NCI-H2029 treated with DMSO at 0.1 percent for 48 hours (cell line): ENCODE measurements at regions not wholly inside any gene's neighbourhood (a gene's known extent, or its start where the extent isn't known, plus 50 kb on each side); places are given as distances from the start of the nearest gene placed in this dataset.
"Not testable (repeated sequence)": the region's sequence is repeated elsewhere in the genome, so short reads cannot be mapped to it uniquely, and the experiment has no call there.

ENCODE experiments used
- DNase-seq: peaks from one replicate; lab custom pipeline; 2025; lab: John Stamatoyannopoulos, UW

DNA sequence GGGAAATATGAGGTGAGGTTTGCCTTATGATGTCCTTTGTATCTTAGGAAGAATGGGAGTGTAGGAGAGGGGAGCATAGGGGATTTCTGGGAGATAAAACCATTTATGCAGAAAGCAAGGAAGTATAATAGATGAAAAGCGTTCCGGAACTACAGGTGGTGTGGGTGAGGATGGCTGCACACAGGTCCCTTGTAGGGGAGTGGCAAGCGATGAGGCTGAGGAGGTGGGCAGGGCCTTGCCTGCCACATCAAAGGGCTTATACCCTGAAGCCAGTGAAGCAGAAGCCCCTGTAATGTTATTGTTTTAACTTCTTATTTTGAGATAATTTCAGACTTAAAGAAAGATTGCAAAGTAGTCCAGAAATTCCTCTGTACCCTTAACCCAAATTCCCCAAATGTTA lies 107.3 kb upstream of the IKBKE start:
- not testable (repeated sequence) for DNase-seq

GRCh38 chr1:206365271-206365670 lies 105.0 kb upstream of the IKBKE start:
- DNase-seq: not testable (repeated sequence)

DNA sequence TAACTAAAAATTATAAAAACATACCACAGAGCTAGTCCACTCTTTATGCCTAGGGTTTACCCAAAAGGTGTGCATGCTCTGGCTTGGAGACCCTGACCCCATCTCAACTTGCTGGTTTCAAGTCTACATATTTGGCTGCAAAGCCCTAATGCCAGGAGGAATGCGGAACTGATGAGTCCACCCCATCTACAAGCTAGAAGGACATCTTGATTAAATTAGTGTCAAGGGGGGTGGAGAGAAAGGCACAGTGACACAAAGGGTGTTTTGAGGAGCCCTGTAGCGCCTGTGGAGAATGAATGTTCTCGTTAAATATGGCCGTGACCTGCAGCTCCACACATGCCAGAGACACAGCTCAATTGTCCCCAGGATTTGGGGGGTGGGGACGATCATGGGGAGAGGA lies 104.1 kb upstream of the IKBKE start:
- DNase-seq: not testable (repeated sequence)

GRCh38 chr1:206366772-206367171 lies 103.5 kb upstream of the IKBKE start:
- DNase-seq: not testable (repeated sequence)

DNA sequence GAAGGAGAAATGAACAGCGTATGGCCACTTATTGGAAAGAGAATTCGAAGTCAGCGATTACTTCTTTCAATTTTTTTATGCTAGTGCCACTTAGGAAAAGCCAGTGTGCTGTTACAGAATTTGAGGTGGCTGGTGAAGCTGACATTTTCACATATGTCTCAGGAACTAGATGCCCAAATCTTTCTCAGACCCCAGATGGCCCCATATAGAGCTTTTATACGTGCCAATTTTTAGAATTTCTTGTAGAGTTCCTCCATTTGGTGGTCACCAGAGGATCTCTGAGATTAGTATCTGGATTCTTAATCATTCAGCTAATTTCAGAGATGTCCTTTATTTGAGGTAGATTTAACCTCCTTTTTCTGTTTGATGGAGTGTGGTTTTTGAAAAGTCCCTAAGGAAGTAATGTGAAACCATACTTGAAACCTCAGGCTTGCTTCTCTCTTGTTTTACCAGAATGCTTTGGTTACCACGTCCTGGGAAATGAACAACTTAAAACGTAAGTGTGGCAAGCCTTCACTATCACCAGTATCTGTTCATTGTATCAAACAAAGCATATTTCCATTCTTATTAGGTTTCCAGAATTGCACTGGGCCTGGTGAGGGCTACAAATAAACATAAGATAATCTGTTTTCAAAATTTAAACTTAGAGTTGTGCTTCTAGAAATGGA lies 102.2 kb upstream of the IKBKE start:
- DNase-seq: not testable (repeated sequence)

DNA sequence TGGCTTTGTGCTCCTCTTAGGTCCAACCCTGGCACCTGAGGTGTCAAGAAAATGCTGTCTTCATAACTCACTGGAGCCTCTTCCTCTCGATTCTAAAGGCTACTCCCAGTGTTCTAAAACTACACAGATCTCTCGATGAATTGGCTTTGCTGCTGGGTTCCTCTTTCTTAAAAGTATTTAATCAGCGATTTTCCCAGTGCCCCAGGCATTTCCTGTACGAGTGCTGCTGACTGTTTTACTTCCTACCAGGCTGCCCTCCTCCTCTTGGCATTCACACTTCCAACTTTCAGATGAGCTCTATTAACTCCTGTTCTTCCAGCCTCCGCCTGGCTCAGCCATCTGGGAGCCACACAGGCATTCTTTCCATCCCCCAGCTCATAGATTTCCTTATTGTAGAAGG lies 95.6 kb upstream of the IKBKE start:
- DNase-seq: not testable (repeated sequence)

DNA sequence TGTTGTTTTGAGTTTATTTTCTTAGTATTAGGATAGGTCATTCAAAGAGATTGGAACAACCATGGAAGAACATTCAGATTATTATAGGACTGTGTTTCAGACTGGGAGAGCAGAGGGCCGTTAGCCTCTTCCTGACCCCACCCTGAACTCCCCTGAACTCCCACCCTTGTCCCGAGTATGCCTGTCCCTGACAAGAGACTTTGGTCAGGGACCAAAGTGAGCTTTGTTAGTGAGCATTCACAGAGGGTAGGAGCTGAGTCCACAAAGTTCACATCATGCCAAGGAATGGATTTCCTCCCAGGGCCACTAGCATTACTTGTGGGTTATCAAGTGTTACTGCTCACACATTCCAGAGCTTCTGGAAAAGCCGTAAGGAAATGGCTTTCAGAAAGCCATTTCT lies 94.7 kb upstream of the IKBKE start:
- not testable (repeated sequence) for DNase-seq

DNA sequence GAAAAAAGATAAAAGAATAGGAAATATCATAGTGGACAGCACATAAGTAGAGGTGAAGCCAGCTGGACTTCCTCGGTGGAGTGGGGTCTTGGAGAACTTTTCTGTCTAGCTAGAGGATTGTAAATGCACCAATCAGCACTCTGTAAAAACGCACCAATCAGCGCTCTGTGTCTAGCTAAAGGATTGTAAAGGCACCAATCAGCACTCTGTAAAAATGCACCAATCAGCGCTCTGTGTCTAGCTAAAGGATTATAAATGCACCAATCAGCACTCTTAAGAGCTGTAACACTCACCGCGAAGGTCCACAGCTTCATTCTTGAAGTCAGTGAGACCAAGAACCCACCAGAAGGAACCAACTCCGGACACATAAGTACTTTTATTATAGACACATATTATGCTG lies 91.8 kb upstream of the IKBKE start:
- not testable (repeated sequence) for DNase-seq

GRCh38 chr1:206379245-206379644 lies 91.0 kb upstream of the IKBKE start:
- not testable (repeated sequence) for DNase-seq

- not testable (repeated sequence) for DNase-seq
These were observed 90.0 kb upstream of the IKBKE start for GRCh38 chr1:206380163-206380790.

GRCh38 chr1:206380791-206381610 lies 89.3 kb upstream of the IKBKE start:
- DNase-seq: peak; percentile 19

DNA sequence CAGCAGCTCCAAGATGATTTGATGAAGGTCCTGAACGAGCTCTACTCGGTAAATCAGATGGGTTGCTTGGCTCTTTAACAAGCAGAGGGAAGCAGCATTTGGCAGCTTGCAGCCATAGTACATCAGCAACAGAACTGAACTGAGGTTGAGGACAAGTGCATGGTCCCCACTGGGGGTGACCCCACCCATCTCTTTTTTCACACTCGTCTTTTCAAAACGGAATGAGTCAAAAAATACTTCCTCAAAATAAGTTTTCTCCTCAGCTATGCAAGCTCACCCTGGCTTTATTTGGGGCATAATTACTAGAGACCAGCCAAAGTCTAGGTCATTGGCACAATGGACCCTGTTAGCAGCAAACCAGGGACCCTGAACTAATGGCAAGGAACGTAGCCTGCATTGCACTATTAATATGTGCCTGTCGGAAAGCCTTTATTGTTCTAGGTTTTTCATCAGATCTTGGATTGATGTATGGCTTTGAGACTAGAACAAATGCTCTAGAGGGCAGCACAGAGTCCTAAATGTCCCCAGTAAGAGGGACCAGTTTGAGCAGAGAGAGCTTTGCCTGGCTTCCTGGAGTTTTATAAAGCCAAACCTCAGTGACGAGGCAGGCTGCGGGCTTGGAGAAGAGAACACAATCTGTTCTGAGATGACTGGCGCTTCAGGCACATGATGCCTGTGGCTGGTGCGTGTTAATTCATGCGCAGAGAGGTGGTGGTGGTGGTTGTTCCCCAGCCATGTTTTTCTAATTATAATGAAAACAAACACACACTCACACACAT lies 86.1 kb upstream of the IKBKE start:
- not testable (repeated sequence) for DNase-seq

GRCh38 chr1:206384891-206385290 lies 85.4 kb upstream of the IKBKE start:
- DNase-seq: not testable (repeated sequence)

DNA sequence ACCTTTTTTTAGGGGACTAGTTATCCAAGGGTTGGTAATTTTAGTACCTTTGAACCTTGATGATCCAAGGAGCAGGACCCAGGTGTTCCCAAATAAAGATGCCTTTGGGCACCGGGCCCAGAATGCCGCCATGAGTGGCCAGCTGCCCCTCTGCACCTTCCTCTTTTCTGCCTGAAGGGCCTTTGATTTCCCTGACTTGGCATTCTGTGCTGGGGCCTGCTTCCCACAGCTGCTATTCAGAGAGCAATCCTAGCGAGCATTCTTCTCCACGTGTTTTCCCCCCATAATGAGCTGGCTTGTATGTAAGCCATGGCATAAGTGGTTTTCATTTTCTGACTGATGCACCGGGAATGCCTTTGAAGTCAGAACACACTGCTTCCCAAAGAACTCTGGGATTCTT lies 82.6 kb upstream of the IKBKE start:
- not testable (repeated sequence) for DNase-seq

DNA sequence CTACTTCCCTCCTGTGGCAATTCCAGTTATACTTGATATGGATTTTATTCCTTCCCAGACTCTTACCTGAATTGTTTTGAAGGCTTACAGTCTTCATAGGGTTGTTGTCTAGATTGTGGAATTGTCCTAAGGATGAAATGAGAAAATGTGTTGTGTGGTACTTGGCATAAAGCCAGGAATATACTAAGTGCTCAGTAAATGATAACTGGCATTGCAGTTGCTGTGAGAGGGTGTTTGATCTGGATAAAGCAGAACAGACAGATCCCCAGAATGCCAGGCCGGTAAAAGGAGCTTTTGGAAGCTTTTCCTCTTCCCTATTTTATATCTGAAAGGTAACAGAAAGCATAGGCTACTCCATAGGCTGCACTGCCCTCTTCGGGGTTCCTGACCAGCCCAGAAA lies 78.4 kb upstream of the IKBKE start:
- DNase-seq: not testable (repeated sequence)

DNA sequence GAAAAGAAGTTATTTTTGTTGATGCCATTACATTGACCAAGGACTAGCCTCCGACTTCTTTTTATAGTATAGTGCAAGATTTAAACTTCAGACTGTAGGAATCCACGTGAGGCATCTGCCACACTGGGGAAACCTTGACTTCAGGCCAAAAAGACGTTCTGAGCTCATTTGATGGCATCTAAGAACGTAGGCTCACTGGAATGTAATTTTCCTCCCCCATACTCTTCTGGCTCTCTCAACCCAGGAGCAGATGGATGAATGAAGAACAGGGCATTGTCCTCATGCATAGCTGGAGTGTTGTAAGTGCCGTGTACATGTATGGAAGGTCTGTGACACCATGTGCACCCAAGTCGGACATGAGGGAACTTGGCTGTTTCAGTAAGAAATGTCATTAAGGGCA lies 72.8 kb upstream of the IKBKE start:
- DNase-seq: not testable (repeated sequence)

DNA sequence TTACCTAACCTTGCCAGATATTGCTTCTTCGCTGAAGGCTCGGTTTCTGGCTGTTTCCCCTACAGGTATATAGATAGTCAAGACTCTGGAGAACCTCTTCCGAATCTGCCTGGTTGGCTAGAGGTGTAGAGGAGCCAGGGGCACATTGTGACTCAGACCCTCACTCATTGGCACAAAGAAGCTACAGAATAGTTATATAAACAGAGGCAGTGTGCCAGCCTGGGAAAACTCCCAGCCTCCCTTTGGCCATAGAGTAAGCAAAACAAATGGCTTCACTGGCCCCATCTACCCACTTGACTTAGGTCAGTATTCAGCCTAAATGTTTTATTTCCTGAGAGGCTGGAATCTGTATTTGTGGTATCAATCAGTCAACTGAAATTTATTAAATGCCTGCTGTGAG lies 72.0 kb upstream of the IKBKE start:
- not testable (repeated sequence) for DNase-seq

- not testable (repeated sequence) for DNase-seq
These were observed 66.5 kb upstream of the IKBKE start for GRCh38 chr1:206403612-206404307.

- not testable (repeated sequence) for DNase-seq
These were observed 65.8 kb upstream of the IKBKE start for GRCh38 chr1:206404309-206405027.

DNA sequence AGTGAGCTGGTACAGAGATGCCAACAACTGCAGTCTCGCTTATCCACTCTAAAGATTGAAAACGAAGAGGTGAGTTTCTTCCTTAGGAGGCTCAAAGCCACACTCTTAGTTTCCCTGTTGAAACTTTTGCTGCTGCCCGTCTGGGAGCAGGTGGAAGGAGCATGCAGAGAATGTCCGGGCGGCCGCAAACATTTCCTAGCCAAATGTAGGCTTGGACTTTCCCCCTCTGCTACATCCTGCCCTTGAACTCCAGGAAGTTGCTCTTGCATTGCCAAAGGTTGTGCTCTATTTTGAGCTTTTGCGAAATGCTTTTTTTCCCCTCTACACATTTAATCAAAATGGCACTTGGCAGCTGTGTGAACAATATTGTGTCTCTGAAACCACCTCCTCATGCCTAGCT lies 65.0 kb upstream of the IKBKE start:
- DNase-seq: not testable (repeated sequence)
